ENCODE measurements at regions not wholly inside any gene's neighbourhood (a gene's known extent, or its start where the extent isn't known, plus 50 kb on each side); places are given as distances from the start of the nearest gene placed in this dataset.

DNA sequence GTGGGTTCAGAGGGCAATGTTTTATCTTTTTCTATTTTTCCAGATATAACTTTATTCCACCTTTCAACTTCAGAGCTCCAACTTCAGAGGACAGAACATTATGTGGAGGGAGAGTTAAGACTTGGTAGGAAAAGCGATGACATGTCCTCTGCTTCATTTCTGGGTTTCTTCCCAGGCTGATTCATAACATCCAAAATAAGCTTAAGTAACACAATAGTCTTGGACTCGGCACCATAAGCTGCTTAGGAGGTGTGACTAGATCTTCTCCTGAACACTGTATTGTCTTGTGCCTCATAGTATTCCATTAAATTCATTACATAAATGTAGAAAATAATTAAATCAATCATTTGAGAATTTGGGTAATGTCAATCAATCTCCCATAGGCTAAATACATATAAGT is 95.5 kb upstream of the PDE3A start:
- Histone ChIP-seq H3K36me3 (replicated peaks; ENCODE audit: control insufficient read depth, insufficient read depth, low read length) (no peaks in the 10 kb centered on the region), H3K27me3 (ENCODE audit: control insufficient read depth, insufficient read depth, low read length) (no peaks in the 10 kb centered on the region), H3K4me3 (ENCODE audit: insufficient read depth, low read depth, low read length) (no peak overlapping the region)
- DNase-seq: no peak

- no peaks in the 10 kb centered on the region for H3K36me3 ChIP-seq (replicated peaks; ENCODE audit: control insufficient read depth, insufficient read depth, low read length)
- H3K4me3 ChIP-seq (ENCODE audit: insufficient read depth, low read depth, low read length): no peak overlapping the region
- H3K27me3 ChIP-seq (ENCODE audit: control insufficient read depth, insufficient read depth, low read length): no peaks in the 10 kb centered on the region
- no peak for DNase-seq
Measured at GRCh38 chr12:20274008-20274407, 94.3 kb upstream of the PDE3A start.

DNA sequence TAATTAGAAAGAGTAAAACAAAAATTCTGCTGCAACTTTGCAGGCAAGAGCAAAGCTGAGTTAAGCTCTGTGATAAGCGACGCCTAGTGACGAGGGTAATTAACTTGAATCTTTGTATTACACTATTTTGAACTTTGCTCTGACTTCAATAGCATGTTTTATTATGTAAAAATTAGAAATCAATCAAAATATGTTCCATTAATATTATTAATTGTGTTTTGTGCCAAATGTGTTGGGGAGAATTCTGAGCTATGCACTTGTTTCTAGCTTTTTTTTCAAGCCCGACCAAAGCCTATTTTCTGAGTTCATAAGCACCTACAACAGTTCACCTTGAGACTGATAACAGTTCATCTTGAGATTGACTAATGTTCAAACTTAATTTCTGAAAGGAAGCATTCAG is 90.1 kb upstream of the PDE3A start:
- no peaks in the 10 kb centered on the region for H3K27me3 ChIP-seq (ENCODE audit: control insufficient read depth, insufficient read depth, low read length)
- DNase-seq: no peak
- H3K4me3 ChIP-seq (ENCODE audit: insufficient read depth, low read depth, low read length): no peak overlapping the region
- no peaks in the 10 kb centered on the region for H3K36me3 ChIP-seq (replicated peaks; ENCODE audit: control insufficient read depth, insufficient read depth, low read length)

- DNase-seq: no peak
- no peak overlapping the region for H3K4me3 ChIP-seq (ENCODE audit: insufficient read depth, low read depth, low read length)
- no peaks in the 10 kb centered on the region for H3K36me3 ChIP-seq (replicated peaks; ENCODE audit: control insufficient read depth, insufficient read depth, low read length)
- H3K27me3 ChIP-seq (ENCODE audit: control insufficient read depth, insufficient read depth, low read length): no peaks in the 10 kb centered on the region
Measured at GRCh38 chr12:20280515-20280914, 87.8 kb upstream of the PDE3A start.

- Histone ChIP-seq H3K4me3 (ENCODE audit: insufficient read depth, low read depth, low read length) (no peak overlapping the region), H3K27me3 (ENCODE audit: control insufficient read depth, insufficient read depth, low read length) (no peaks in the 10 kb centered on the region), H3K36me3 (replicated peaks; ENCODE audit: control insufficient read depth, insufficient read depth, low read length) (no peaks in the 10 kb centered on the region)
- no peak for DNase-seq
Measured at GRCh38 chr12:20282401-20282800, 85.9 kb upstream of the PDE3A start.

GRCh38 chr12:20283482-20283881 is 84.9 kb upstream of the PDE3A start:
- Histone ChIP-seq H3K36me3 (replicated peaks; ENCODE audit: control insufficient read depth, insufficient read depth, low read length) (no peaks in the 10 kb centered on the region), H3K27me3 (ENCODE audit: control insufficient read depth, insufficient read depth, low read length) (no peaks in the 10 kb centered on the region), H3K4me3 (ENCODE audit: insufficient read depth, low read depth, low read length) (no peak overlapping the region)
- no peak for DNase-seq

GRCh38 chr12:20289520-20289919 is 78.8 kb upstream of the PDE3A start:
- DNase-seq: no peak

GRCh38 chr12:20300457-20300856 is 67.9 kb upstream of the PDE3A start:
- Histone ChIP-seq H3K27me3 (ENCODE audit: control insufficient read depth, insufficient read depth, low read length) (no peaks in the 10 kb centered on the region), H3K4me3 (ENCODE audit: insufficient read depth, low read depth, low read length) (no peak overlapping the region), H3K36me3 (replicated peaks; ENCODE audit: control insufficient read depth, insufficient read depth, low read length) (no peaks in the 10 kb centered on the region)
- DNase-seq: no peak

More at GRCh38 chr12:20289520-20289919, 78.8 kb upstream of the PDE3A start:
- Histone ChIP-seq H3K4me3 (ENCODE audit: insufficient read depth, low read depth, low read length) (no peak overlapping the region), H3K36me3 (replicated peaks; ENCODE audit: control insufficient read depth, insufficient read depth, low read length) (no peaks in the 10 kb centered on the region), H3K27me3 (ENCODE audit: control insufficient read depth, insufficient read depth, low read length) (no peaks in the 10 kb centered on the region)

GRCh38 chr12:20305470-20305869 is 62.9 kb upstream of the PDE3A start:
- H3K27me3 ChIP-seq (ENCODE audit: control insufficient read depth, insufficient read depth, low read length): no peaks in the 10 kb centered on the region
- DNase-seq: no peak

DNA sequence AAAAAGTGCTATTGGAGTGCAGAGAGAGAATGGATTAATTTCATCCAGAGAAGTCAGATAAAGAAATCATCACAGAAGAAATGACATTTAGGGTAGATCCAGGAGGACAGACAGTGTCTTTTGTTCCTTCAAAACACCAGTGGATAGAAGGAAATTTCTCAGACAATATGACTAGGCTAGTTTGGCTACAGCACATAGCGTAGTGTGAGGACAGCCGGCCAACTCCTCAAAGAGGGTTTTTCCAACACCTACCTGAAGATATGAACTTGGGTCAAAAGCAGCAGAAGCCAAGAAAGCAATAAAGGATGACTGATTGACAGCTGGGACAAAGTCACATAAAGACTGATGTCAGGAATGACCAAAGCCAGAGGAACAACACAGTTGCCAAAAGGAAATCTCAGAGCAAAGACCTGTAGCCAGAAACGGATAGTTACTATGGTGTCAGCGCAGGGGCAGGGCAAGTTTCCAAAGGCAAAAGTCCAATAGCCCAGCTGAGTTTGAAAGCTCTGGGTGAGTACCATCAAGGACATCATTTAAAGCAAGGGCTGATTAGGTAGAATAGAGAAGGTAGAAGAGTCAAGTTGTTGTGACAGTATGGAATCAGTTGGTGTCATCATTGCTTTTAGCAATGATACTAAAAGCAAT is 58.7 kb upstream of the PDE3A start:
- no peaks in the 10 kb centered on the region for H3K36me3 ChIP-seq (replicated peaks; ENCODE audit: control insufficient read depth, insufficient read depth, low read length)
- H3K27me3 ChIP-seq (ENCODE audit: control insufficient read depth, insufficient read depth, low read length): no peaks in the 10 kb centered on the region
- DNase-seq: no peak
- H3K4me3 ChIP-seq (ENCODE audit: insufficient read depth, low read depth, low read length): no peak overlapping the region

More at GRCh38 chr12:20305470-20305869, 62.9 kb upstream of the PDE3A start:
- H3K4me3 ChIP-seq (ENCODE audit: insufficient read depth, low read depth, low read length): no peak overlapping the region
- no peaks in the 10 kb centered on the region for H3K36me3 ChIP-seq (replicated peaks; ENCODE audit: control insufficient read depth, insufficient read depth, low read length)

DNA sequence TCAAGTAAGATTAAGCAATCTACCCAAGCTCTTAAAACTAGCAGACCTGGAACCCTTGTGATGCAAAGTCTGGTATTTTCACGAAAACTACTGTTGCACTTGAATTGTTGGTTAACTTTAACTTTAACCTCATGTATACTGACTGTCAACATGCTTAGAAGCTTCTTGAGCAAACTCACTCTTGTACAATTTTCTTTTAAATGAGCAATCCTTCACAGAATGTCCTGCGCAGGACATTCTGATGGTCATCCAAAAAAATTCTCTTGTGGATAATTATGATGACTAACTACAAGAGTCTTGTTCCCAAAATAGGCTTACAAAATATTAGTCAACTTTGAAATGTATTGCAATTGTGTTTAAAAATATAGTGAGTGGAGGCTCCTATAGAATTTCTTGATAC is 54.0 kb upstream of the PDE3A start:
- Histone ChIP-seq H3K27me3 (ENCODE audit: control insufficient read depth, insufficient read depth, low read length) (no peaks in the 10 kb centered on the region), H3K4me3 (ENCODE audit: insufficient read depth, low read depth, low read length) (no peak overlapping the region), H3K36me3 (replicated peaks; ENCODE audit: control insufficient read depth, insufficient read depth, low read length) (no peaks in the 10 kb centered on the region)
- DNase-seq: no peak

DNA sequence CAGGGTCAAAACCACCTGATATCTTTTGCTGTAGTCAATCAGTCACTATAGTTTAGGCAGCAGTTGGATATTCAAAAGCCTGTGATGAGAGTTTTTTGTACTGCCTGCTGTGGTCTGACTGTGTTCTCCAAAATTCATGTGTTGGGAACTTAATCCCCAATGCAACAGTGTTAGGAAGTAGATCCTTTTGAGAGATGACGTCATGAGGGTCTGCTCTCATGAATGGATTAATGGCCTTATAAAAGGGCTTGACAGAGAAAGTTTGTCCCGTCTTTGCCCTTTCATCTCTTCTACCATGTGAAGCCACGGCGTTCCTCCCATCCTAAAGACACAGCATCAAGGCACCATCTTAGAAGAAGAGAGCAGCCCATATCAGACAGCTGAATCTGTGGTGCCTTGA is 50.8 kb upstream of the PDE3A start:
- Histone ChIP-seq H3K36me3 (replicated peaks; ENCODE audit: control insufficient read depth, insufficient read depth, low read length) (no peaks in the 10 kb centered on the region), H3K4me3 (ENCODE audit: insufficient read depth, low read depth, low read length) (no peak overlapping the region), H3K27me3 (ENCODE audit: control insufficient read depth, insufficient read depth, low read length) (no peaks in the 10 kb centered on the region)
- no peak for DNase-seq
